ENCODE measurements at regions not wholly inside any gene's neighbourhood (a gene's known extent, or its start where the extent isn't known, plus 50 kb on each side); places are given as distances from the start of the nearest gene placed in this dataset.
"Not testable (repeated sequence)": the region's sequence is repeated elsewhere in the genome, so short reads cannot be mapped to it uniquely, and the experiment has no call there.

GRCh38 chr11:98390391-98390790 is 630.4 kb upstream of the CNTN5 start:
- H3K9me2 ChIP-seq (replicated peaks; ENCODE audit: low read length), result no peaks in the 10 kb centered on the region
- no peak overlapping the region for H3K9ac ChIP-seq (ENCODE audit: low read length)
- no peaks in the 10 kb centered on the region for H4K20me1 ChIP-seq (ENCODE audit: low read length)
- intact Hi-C loops (cut with micrococcal nuclease), result no loop called here
- H3K27me3 ChIP-seq (ENCODE audit: low read length), result no peaks in the 10 kb centered on the region
- no peaks in the 10 kb centered on the region for H3K36me3 ChIP-seq (ENCODE audit: low read depth, low read length)
- ATAC-seq (no peak), DNase-seq (no peak)
- H3K4me2 ChIP-seq (ENCODE audit: low read length), result no peak overlapping the region
- ChIA-PET POLR2A (ENCODE audit: unreplicated experiment) (no interaction called here), CTCF (no interaction called here)
- no TSS peak for BruUV-seq (replicated peaks)
- H3K4me3 ChIP-seq (ENCODE audit: low read length), result no peak overlapping the region
- peaks cover 4% of the 10 kb centered on the region; the same call in 1 of the 2 replicates for H3K9me3 ChIP-seq (ENCODE audit: low read length)
- no peak for TF ChIP-seq EZH2phosphoT487 (IDR thresholded peaks at IDR 0.05; ENCODE audit: borderline replicate concordance, low read length)
- no peak overlapping the region for H2AFZ ChIP-seq (ENCODE audit: low read length)
- H3K79me2 ChIP-seq (ENCODE audit: low read length), result no peaks in the 10 kb centered on the region
- H3K27ac ChIP-seq (ENCODE audit: low read length), result no peak overlapping the region
- 0 out of 2 replicates have a peak, but pooled peaks cover 5% of the 10 kb centered on the region for H3K4me1 ChIP-seq (ENCODE audit: insufficient read depth, low read length)
- H3F3A ChIP-seq (ENCODE audit: low read length, unreplicated experiment), result no peaks in the 10 kb centered on the region

- H3K9me3 ChIP-seq (ENCODE audit: low read length); H4K20me1 ChIP-seq (ENCODE audit: low read length); H3K36me3 ChIP-seq (ENCODE audit: low read depth, low read length); ATAC-seq; BruUV-seq (replicated peaks); intact Hi-C loops (cut with micrococcal nuclease); H3K4me1 ChIP-seq (ENCODE audit: insufficient read depth, low read length); H3F3A ChIP-seq (ENCODE audit: low read length, unreplicated experiment); H2AFZ ChIP-seq (ENCODE audit: low read length); H3K27me3 ChIP-seq (ENCODE audit: low read length); H3K4me3 ChIP-seq (ENCODE audit: low read length); H3K79me2 ChIP-seq (ENCODE audit: low read length); POLR2A ChIA-PET (ENCODE audit: unreplicated experiment); H3K9me2 ChIP-seq (replicated peaks; ENCODE audit: low read length); H3K9ac ChIP-seq (ENCODE audit: low read length); CTCF ChIA-PET: not testable (repeated sequence)
- peak; percentile 63 for DNase-seq
- peak overlapping the region; percentile 38; the same call in 1 of the 2 replicates for H3K4me2 ChIP-seq (ENCODE audit: low read length)
- peak overlapping the region; percentile 49 for H3K27ac ChIP-seq (ENCODE audit: low read length)
Observed at GRCh38 chr11:98394500-98394899, 626.2 kb upstream of the CNTN5 start.

- BruUV-seq (replicated peaks), result no TSS peak
- Histone ChIP-seq H3K9me2 (replicated peaks; ENCODE audit: low read length) (no peaks in the 10 kb centered on the region), H2AFZ (ENCODE audit: low read length) (no peak overlapping the region), H3K4me1 (ENCODE audit: insufficient read depth, low read length) (0 out of 2 replicates have a peak, but pooled peaks cover 5% of the 10 kb centered on the region), H3K36me3 (ENCODE audit: low read depth, low read length) (no peaks in the 10 kb centered on the region), H3K4me3 (ENCODE audit: low read length) (no peak overlapping the region), H3K27ac (ENCODE audit: low read length) (no peak overlapping the region), H3K27me3 (ENCODE audit: low read length) (0 out of 2 replicates have a peak, but pooled peaks cover 4% of the 10 kb centered on the region), H3K9me3 (ENCODE audit: low read length) (peaks cover 4% of the 10 kb centered on the region; the same call in 1 of the 2 replicates), H4K20me1 (ENCODE audit: low read length) (no peaks in the 10 kb centered on the region), H3F3A (ENCODE audit: low read length, unreplicated experiment) (no peaks in the 10 kb centered on the region), H3K9ac (ENCODE audit: low read length) (no peak overlapping the region), H3K79me2 (ENCODE audit: low read length) (no peaks in the 10 kb centered on the region), H3K4me2 (ENCODE audit: low read length) (no peak overlapping the region)
- TF ChIP-seq CTCF (conservative IDR thresholded peaks at IDR 0.05; ENCODE audit: low read depth, low read length), result no peak
- TF ChIP-seq EZH2 (IDR thresholded peaks at IDR 0.05; ENCODE audit: low read length, unreplicated experiment), result no peak
- no peak for TF ChIP-seq EZH2phosphoT487 (IDR thresholded peaks at IDR 0.05; ENCODE audit: borderline replicate concordance, low read length)
- CTCF ChIA-PET, result no interaction called here
- no peak for DNase-seq
- intact Hi-C loops (cut with micrococcal nuclease), result no loop called here
- no peak for ATAC-seq
- POLR2A ChIA-PET (ENCODE audit: unreplicated experiment), result no interaction called here
Observed at GRCh38 chr11:98398508-98398907, 622.2 kb upstream of the CNTN5 start.

- intact Hi-C loops (cut with micrococcal nuclease), result no loop called here
- no peaks in the 10 kb centered on the region for H3K36me3 ChIP-seq (ENCODE audit: low read depth, low read length)
- no peaks in the 10 kb centered on the region for H3K79me2 ChIP-seq (ENCODE audit: low read length)
- H3K9me3 ChIP-seq (ENCODE audit: low read length), result no peaks in the 10 kb centered on the region
- TF ChIP-seq EZH2phosphoT487 (IDR thresholded peaks at IDR 0.05; ENCODE audit: borderline replicate concordance, low read length), result no peak
- H3K27ac ChIP-seq (ENCODE audit: low read length), result no peak overlapping the region
- H4K20me1 ChIP-seq (ENCODE audit: low read length), result no peaks in the 10 kb centered on the region
- ATAC-seq, result no peak
- no peak overlapping the region for H2AFZ ChIP-seq (ENCODE audit: low read length)
- peaks cover 9% of the 10 kb centered on the region; the same call in 1 of the 2 replicates for H3K27me3 ChIP-seq (ENCODE audit: low read length)
- H3K4me1 ChIP-seq (ENCODE audit: insufficient read depth, low read length), result no peaks in the 10 kb centered on the region; the same call in 1 of the 2 replicates
- H3K4me2 ChIP-seq (ENCODE audit: low read length), result no peak overlapping the region
- H3K9me2 ChIP-seq (replicated peaks; ENCODE audit: low read length), result no peaks in the 10 kb centered on the region
- no peak overlapping the region for H3K4me3 ChIP-seq (ENCODE audit: low read length)
- no peak overlapping the region for H3K9ac ChIP-seq (ENCODE audit: low read length)
- DNase-seq, result no peak
- no peaks in the 10 kb centered on the region for H3F3A ChIP-seq (ENCODE audit: low read length, unreplicated experiment)
- BruUV-seq (replicated peaks), result no TSS peak
- ChIA-PET POLR2A (ENCODE audit: unreplicated experiment) (no interaction called here), CTCF (no interaction called here)
Observed at GRCh38 chr11:98409069-98409468, 611.7 kb upstream of the CNTN5 start.
